ENCODE measurements at regions not wholly inside any gene's neighbourhood (a gene's known extent, or its start where the extent isn't known, plus 50 kb on each side); places are given as distances from the start of the nearest gene placed in this dataset.
A peak's percentile ranks its signal among the peaks of the same experiment; 100 is the strongest.

- Histone ChIP-seq H3K4me3 (no peak overlapping the region), H3K9me3 (replicated peaks) (0 out of 2 replicates have a peak, but pooled peaks cover 3% of the 10 kb centered on the region), H3K36me3 (no peaks in the 10 kb centered on the region), H3K27ac (no peak overlapping the region), H3K4me1 (peaks cover 22% of the 10 kb centered on the region), H3K27me3 (no peaks in the 10 kb centered on the region)
- DNase-seq: no peak
Observed at GRCh38 chr1:209491897-209492296, 91.6 kb upstream of the CAMK1G start.

GRCh38 chr1:209493559-209493958, 90.0 kb upstream of the CAMK1G start:
- Histone ChIP-seq H3K9me3 (replicated peaks) (peaks cover 8% of the 10 kb centered on the region; the same call in 1 of the 2 replicates), H3K4me1 (peaks cover 30% of the 10 kb centered on the region), H3K27me3 (no peaks in the 10 kb centered on the region), H3K36me3 (no peaks in the 10 kb centered on the region), H3K27ac (no peak overlapping the region), H3K4me3 (no peak overlapping the region)
- no peak for DNase-seq

DNA sequence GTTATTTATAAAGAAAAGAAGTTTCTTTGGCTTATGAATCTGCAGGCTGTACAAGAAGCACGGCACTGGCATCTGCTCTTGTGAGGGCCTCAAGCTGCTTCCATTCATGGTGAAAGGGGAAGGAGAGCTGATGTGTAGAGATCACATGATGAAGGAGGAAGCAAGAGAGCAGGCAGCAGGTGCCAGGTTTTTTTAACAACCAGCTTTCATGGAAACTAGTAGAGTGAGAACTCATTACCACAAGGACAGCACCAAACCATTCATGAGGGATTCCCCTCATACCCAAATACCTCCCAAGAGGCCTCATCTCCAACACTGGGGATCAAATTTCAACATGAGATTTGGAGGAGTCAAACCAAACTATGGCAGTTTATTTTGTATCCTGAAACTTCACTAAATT, 85.8 kb upstream of the CAMK1G start:
- H3K27me3 ChIP-seq: no peaks in the 10 kb centered on the region
- DNase-seq: peak in 1 of 2 experiments; percentile 42
- no peak overlapping the region for H3K4me3 ChIP-seq
- H3K9me3 ChIP-seq (replicated peaks): peaks cover 11% of the 10 kb centered on the region
- no peaks in the 10 kb centered on the region for H3K36me3 ChIP-seq
- H3K4me1 ChIP-seq: peaks cover 9% of the 10 kb centered on the region
- no peak overlapping the region for H3K27ac ChIP-seq

DNA sequence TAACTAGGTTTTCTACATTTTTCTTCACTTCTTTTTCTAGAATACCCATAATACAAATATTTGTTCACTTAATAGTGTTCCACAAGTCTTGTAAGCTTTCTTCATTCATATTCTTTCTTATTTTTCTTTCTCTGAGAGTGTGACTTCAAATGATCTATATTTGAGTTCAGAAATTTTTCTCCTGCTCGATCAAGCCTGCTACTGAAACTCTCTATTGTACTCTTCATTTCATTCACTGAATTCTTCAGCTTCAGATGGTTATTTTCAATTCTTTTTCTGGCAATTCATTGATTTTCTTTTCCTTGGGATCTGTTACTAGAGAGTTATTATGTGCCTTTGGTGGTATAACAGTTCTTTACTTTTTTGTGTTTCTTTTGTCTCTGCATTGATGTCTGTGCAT, 82.5 kb upstream of the CAMK1G start:
- DNase-seq: no peak
- H3K36me3 ChIP-seq: no peaks in the 10 kb centered on the region
- no peak overlapping the region for H3K4me3 ChIP-seq
- peaks cover 9% of the 10 kb centered on the region for H3K4me1 ChIP-seq
- no peaks in the 10 kb centered on the region for H3K27me3 ChIP-seq
- H3K27ac ChIP-seq: no peak overlapping the region
- H3K9me3 ChIP-seq (replicated peaks): peaks cover 8% of the 10 kb centered on the region

- Histone ChIP-seq H3K27me3 (no peaks in the 10 kb centered on the region), H3K9me3 (replicated peaks) (peaks cover 3% of the 10 kb centered on the region; the same call in 1 of the 2 replicates), H3K36me3 (no peaks in the 10 kb centered on the region), H3K4me1 (peaks cover 2% of the 10 kb centered on the region; the same call in 1 of the 2 replicates), H3K4me3 (no peak overlapping the region), H3K27ac (no peak overlapping the region)
- no peak for DNase-seq
Observed at GRCh38 chr1:209503196-209503595, 80.3 kb upstream of the CAMK1G start.

DNA sequence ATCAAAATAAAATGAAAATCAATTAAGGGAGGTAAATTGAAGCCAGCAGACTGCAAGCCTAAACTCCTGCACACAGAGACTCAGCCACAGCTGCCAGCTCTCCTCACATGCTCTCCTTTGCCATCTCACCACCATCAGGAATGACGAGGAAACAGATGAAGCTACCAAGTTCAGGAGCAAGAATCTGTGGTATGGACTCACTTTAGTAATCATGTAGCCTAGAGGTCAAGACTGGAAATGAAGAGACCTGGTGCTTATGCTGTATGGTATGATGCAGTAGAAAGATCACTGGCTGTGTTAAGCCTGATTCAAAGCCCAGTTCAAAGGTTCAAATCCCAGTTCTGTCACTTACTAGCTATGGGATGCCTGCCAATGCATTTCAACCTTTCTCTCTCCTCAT, 78.9 kb upstream of the CAMK1G start:
- DNase-seq: no peak
- no peaks in the 10 kb centered on the region for H3K4me1 ChIP-seq
- no peaks in the 10 kb centered on the region for H3K27me3 ChIP-seq
- no peak overlapping the region for H3K4me3 ChIP-seq
- H3K27ac ChIP-seq: no peak overlapping the region
- no peaks in the 10 kb centered on the region for H3K36me3 ChIP-seq
- H3K9me3 ChIP-seq (replicated peaks): peaks cover 3% of the 10 kb centered on the region; the same call in 1 of the 2 replicates

GRCh38 chr1:209505044-209505443, 78.5 kb upstream of the CAMK1G start:
- Histone ChIP-seq H3K4me3 (no peak overlapping the region), H3K27me3 (no peaks in the 10 kb centered on the region), H3K27ac (no peak overlapping the region), H3K4me1 (no peaks in the 10 kb centered on the region), H3K36me3 (no peaks in the 10 kb centered on the region), H3K9me3 (replicated peaks) (no peaks in the 10 kb centered on the region)
- no peak for DNase-seq

DNA sequence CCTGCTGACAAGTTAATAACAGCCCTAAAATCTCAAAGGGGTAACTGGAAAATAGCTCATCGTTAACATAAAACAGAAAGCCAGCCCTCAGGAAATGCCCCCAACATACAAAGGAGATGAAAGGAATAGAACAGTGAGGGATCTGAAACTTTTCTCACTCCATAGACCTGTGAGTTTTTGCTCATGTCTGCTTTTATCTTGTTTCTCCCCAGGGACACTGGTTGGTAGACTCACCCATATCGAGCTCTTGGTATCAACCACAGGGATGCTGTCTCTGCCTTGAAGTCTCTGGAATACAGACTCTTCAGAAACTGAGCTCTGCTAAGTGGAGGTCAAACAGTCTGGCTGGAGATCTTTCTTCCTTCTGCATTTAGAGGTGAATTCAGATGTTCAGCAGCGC, 77.4 kb upstream of the CAMK1G start:
- Histone ChIP-seq H3K36me3 (no peaks in the 10 kb centered on the region), H3K9me3 (replicated peaks) (no peaks in the 10 kb centered on the region), H3K4me1 (no peaks in the 10 kb centered on the region), H3K27me3 (no peaks in the 10 kb centered on the region), H3K4me3 (no peak overlapping the region), H3K27ac (no peak overlapping the region)
- DNase-seq: no peak

- H3K27ac ChIP-seq: no peak overlapping the region
- H3K4me1 ChIP-seq: peaks cover 5% of the 10 kb centered on the region
- no peaks in the 10 kb centered on the region for H3K27me3 ChIP-seq
- H3K36me3 ChIP-seq: no peaks in the 10 kb centered on the region
- no peaks in the 10 kb centered on the region for H3K9me3 ChIP-seq (replicated peaks)
- DNase-seq: no peak
- no peak overlapping the region for H3K4me3 ChIP-seq
Observed at GRCh38 chr1:209509039-209509438, 74.5 kb upstream of the CAMK1G start.

GRCh38 chr1:209510063-209510462, 73.5 kb upstream of the CAMK1G start:
- H3K36me3 ChIP-seq: no peaks in the 10 kb centered on the region
- H3K9me3 ChIP-seq (replicated peaks): no peaks in the 10 kb centered on the region
- DNase-seq: no peak
- peaks cover 5% of the 10 kb centered on the region for H3K4me1 ChIP-seq
- H3K27me3 ChIP-seq: no peaks in the 10 kb centered on the region
- H3K27ac ChIP-seq: no peak overlapping the region
- H3K4me3 ChIP-seq: no peak overlapping the region

DNA sequence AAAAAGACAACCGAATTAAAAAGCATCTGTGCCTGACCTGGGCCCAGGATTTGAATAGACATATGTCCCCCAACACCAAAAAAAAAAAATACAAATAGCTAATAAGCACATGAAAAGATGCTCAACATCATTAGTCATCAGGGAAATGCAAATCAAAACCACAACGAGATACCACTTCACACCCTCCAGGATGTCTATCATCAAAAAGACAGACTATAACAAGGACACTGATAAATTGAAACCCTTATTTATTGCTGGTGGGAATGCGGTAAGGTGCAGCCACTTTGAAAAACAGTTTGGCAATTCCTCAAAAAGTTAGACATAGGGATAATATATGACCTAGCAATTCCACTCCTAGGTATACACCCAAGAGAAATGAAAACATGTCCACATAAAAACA, 72.3 kb upstream of the CAMK1G start:
- no peak for DNase-seq
- Histone ChIP-seq H3K9me3 (replicated peaks) (peaks cover 2% of the 10 kb centered on the region; the same call in 1 of the 2 replicates), H3K27me3 (no peaks in the 10 kb centered on the region), H3K4me3 (no peak overlapping the region), H3K36me3 (no peaks in the 10 kb centered on the region), H3K4me1 (peaks cover 5% of the 10 kb centered on the region), H3K27ac (no peak overlapping the region)

DNA sequence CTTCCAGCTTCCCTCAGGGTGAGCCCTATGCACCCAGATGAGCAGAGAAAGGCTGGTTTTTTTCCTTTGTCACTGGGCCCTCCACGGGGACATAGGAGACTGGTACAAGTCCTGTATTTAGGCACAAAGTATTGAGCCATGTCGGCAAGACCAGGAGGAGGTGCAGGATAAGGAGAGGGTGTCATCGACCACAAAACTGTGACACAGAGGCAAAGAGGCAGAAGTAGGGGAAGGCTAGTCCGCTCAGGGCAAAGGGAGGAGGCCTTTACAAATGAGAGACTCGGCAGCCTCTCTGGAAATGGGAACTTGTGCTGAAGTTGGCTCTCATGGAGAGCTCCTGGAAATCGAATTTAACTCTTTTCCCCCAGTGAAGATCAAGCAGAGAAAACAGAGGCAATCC, 70.7 kb upstream of the CAMK1G start:
- peaks cover 2% of the 10 kb centered on the region; the same call in 1 of the 2 replicates for H3K9me3 ChIP-seq (replicated peaks)
- H3K27ac ChIP-seq: no peak overlapping the region
- no peaks in the 10 kb centered on the region; the same call in none of the 2 replicates for H3K36me3 ChIP-seq
- DNase-seq: no peak
- H3K27me3 ChIP-seq: no peaks in the 10 kb centered on the region
- H3K4me1 ChIP-seq: peaks cover 5% of the 10 kb centered on the region
- H3K4me3 ChIP-seq: no peak overlapping the region

- peaks cover 5% of the 10 kb centered on the region for H3K4me1 ChIP-seq
- DNase-seq: peak; percentile 56 to 83
- H3K4me3 ChIP-seq: no peak overlapping the region
- no peaks in the 10 kb centered on the region; the same call in none of the 2 replicates for H3K36me3 ChIP-seq
- no peaks in the 10 kb centered on the region for H3K27me3 ChIP-seq
- H3K27ac ChIP-seq: no peak overlapping the region
- peaks cover 2% of the 10 kb centered on the region; the same call in 1 of the 2 replicates for H3K9me3 ChIP-seq (replicated peaks)
Observed at GRCh38 chr1:209513226-209513625, 70.3 kb upstream of the CAMK1G start.

DNA sequence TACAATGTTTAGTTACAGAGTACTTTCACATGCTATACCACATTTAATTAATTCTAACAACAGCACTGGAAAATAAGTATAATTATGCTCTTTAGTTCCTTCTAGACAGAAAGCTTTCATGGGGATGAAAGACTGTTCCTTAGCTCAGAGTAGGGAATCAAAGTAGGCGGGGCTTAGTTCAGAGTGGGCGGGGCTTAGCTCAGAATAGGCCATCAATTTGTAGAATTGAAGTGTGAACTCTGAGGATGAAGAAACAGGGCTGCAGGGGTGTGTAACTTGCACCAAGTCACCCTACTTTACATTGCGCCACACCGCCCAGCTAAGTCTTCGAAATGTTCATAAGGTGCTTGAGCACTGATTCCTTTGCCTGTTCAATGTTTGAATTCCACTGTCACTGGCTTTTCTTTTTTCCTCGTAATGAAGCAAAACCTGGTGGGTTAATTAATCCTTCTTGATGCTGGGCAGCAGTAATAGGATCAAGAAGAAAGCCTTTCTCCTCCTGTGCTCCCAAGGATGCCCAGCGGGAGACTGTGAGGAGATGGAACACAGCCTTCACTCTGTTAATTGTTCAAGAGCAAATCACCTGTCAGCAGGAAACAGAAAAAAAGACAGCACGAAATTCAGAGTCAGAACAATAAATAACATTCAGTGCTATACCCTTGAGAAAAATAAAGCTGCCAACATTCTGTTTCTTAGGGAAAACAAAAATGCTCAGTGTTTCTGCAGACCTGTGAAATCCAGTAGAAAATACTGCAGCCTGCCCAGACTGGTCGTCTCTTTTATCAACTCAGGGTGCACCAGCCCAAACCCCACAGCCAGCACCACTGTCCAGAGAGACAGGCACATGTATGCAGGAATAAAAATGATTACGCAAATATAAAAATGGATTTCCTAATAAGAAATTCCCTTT, 66.5 kb upstream of the CAMK1G start:
- no peaks in the 10 kb centered on the region for H3K27me3 ChIP-seq

GRCh38 chr1:209517681-209518050, 65.8 kb upstream of the CAMK1G start:
- H3K27me3 ChIP-seq: no peaks in the 10 kb centered on the region
- no peak overlapping the region for H3K4me3 ChIP-seq
- no peak overlapping the region for H3K27ac ChIP-seq
- H3K9me3 ChIP-seq (replicated peaks): peaks cover 14% of the 10 kb centered on the region
- H3K4me1 ChIP-seq: peaks cover 5% of the 10 kb centered on the region
- DNase-seq: no peak
- no peaks in the 10 kb centered on the region; the same call in none of the 2 replicates for H3K36me3 ChIP-seq

More for the DNA sequence above, 66.5 kb upstream of the CAMK1G start:
- Histone ChIP-seq H3K27ac (no peak overlapping the region), H3K4me1 (peaks cover 5% of the 10 kb centered on the region), H3K36me3 (no peaks in the 10 kb centered on the region; the same call in none of the 2 replicates), H3K4me3 (no peak overlapping the region), H3K9me3 (replicated peaks) (peaks cover 14% of the 10 kb centered on the region)
- DNase-seq: no peak

Data from SJCRH30 (cell line).